ENCODE measurements at regions not wholly inside any gene's neighbourhood (a gene's known extent, or its start where the extent isn't known, plus 50 kb on each side); places are given as distances from the start of the nearest gene placed in this dataset.

DNA sequence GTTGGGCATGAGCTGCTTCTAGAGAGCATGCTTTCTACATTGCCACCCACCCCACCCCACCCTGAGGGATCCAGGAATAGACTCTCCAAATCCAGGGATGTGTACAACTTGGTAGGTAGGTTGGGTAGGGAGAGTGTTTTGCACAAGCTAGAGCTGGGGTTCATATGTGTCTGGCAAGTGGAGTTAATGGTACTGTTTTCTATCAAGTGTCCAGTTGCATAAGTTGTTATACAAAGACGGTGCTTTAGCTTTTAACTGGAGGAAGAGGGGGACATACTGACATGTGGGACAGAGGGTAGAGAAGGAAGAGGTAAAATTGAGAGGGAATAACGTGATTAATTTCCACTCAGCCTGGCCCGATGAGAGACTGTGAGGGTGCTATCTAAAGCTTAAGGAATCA is 51.0 kb upstream of the TNC start:
- DNase-seq: no peak

DNA sequence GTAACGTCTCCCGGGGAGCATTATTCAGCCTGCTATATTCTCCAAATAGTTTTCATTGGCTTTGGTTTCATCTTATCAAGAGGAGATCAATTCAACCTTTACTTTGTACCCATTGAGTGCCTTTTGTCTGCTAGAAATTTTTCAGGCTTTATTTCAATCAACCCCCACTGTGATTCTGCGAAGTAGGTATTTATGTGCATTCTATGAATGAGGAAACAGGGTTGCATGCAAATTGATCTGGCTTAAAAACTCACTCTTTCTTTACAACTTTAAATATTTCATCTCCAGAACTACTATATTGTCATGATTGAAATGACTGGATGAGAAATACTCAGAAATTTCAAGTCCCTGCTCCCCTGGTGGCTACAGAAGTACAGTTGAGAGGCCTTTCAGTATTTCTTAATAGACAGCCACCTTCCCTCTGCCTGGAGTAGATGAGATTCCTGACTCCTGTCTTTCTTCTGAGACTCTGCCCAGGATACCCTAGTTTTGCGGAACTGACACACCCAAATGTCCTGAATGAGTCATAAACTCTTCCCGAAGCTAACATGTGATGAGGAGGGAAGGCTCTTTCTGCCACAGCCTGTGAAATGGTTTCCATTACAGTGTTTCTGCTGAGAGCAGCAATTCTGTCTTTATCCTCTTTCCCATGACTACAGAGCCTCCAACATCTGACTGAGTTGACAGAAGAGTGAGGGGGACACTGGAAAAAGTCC is 52.6 kb upstream of the TNC start:
- no peak for DNase-seq

DNA sequence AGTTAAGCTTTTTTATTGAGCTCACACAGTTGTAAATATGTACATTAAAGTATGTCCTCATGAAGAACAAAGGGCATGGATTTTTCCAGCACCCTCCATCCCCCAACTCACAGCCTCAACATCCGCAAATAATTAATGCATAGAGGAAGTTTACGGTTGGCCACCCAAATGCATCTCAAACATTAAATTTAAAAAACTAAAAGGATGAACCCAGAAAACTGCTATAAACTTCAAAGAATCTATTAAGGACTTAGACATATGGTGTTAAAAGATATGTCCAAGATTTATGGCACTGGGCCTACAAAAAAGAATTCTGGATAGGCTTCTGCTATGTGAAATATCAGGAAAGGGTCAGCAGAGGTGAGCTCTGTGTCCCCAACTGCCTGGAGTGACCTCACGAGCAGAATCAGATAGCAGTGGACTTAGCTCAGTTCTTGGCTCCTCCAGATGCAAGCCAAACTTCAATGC is 54.0 kb upstream of the TNC start:
- no peak for DNase-seq

DNA sequence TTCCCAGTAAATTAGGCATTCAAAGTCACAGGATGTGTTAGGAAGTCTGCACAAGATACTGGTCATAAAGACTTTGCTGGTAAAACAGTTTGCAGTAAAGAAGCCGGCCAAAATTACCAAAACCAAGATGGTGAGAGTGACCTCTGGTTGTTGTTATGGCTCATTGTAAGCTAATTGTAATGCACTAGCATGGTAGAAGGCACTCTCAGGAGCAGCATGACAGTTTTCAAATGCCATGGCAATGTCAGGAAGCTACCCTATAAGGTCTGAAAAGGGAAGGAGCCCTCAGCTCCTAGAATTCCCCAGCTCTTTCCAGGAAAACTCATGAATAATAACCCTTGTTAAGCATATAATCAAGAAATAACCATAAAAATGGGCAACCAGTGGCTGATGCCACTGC is 64.3 kb upstream of the TNC start:
- DNase-seq: no peak

DNA sequence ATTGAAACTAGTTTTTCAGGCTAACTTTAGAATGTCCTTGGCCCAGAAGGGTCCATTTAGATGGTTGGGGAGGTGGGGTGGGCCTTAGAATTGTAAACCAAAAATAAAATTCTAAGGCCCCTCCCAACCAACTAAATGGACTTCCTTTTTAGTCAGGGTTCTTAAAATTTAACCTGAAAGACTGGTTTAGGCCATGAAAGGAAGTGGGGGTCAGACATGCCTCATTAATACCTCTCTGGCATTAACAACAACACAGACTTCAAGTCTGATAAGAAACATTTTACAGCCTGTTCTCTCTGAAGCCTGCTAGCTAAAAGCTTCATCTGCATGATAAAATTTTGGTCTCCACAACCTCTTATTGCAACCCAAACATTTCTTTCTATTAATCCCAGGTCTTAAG is 65.5 kb upstream of the TNC start:
- no peak for DNase-seq

DNA sequence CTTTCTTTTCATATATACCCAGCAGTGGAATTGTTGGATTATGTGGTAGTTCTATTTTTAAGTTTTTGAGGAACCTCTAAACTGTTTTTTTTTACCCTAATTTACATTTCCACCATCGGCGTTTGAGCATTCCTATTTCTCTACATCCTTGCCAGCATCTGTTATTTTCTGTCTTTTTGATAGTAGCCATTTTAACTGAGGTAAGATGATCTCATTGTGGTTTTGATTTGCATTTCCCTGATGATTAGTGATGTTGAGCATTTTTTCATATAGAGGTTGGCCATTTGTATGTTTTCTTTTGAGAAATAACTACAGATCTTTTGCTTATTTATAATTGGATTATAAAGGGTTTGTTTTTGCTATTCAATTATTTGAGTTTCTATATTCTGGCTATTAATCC is 71.7 kb upstream of the TNC start:
- no peak for DNase-seq

DNA sequence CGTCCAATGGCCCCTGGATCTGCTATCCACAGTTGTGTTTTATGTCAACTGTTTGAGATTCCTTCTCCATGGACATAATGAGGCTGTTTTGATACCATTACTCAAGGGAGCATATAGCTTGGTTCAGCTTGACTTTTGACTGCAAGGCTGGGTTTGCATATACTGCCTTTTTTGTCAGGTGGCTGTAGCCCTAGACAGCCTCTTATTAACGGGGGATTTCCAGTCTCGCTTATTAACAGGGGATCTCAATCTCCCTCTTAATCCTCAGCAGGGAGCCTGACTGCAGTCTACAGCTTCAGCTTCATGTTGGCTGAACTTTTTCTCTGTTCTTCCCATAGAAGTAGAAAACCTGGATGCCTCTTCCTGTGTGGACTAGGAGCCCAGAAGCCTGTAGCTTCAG is 73.7 kb upstream of the TNC start:
- no peak for DNase-seq

DNA sequence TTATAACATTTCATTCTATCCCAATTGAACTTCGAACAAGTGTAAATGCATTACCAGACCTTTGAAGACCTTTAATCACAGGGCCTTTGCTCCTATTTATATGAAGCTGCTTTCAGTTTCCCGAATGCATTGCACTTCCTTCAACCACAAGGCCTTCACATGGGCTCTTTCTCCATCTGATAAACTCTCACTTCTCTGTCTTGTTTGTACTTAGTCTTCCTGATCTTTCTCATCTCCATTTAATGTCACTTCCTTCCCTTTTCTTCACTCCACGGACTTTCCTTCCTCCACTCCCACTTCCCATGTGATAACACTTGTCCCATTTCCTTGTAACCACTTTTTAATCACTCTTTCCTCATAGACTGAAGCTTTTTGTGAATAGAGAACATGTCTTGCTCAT is 74.3 kb upstream of the TNC start:
- no peak for DNase-seq

DNA sequence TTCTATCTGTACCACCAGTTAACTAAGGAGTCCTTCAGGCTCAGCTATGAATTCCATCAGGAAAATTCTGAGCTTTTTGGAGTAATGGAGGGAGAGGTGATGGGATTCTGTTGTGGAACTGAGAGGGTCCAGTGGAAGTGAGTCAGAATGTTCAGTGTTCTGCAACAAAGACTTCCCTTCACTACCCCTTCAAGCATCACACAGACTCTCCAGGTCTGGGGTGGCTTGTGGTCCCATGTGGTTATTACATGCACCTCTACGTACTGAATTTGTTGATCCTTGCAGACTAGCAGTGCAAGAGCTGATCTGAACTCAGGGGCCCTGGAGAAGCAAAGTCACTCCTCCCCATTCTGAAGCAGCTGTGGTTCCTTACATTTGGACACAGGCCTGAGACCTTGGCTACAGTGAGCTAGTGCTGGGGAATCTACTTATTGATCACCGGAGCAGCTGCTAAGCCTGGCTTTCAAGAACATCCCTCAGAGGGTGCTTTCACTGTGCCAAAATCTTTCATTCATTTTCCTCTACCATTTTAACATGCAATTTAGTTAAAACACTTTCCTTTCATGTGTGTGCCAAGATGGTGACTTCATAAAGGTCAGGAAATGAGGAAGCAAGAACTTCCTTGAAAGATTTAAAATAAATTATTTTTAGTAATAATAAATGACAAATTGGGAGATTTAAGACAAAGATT is 75.0 kb upstream of the TNC start:
- no peak for DNase-seq

DNA sequence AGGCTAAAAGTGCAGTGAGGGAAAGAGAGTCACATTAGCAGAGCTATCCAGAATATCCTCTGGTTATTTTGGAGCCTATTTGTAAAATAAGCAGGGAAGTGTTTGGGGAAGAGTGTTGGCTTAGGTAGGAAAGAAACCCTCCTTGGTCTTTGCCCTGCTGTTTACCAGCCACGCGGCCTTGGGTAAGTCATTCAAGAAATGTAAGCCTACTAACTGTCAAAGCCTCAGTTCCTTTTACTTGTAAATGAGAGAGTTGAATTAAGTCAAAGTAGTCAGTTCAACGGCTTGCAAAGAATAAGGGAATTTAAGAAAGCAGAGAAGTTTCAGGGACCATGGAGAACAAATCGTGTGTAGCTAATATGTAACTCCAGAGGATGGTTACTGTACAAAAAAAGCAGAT is 75.8 kb upstream of the TNC start:
- no peak for DNase-seq

DNA sequence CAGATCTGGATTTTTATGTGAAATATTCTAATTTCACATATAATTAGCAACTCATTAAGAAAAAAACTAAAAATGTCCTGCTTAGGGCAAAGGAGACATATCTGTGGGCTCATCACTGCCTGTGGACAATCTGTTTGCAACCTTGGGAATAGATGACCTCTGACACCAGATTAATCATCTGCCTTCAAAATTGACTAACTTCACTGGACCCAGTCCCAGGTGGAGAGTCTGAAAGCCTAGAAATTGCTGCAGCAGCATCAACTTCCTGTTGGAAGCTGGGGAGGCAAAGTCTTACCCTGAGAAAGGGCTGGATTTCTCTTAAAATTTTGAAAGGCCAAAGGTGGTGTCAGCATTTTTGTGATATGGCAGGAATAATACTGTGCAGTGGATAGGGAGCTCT is 76.3 kb upstream of the TNC start:
- no peak for DNase-seq

DNA sequence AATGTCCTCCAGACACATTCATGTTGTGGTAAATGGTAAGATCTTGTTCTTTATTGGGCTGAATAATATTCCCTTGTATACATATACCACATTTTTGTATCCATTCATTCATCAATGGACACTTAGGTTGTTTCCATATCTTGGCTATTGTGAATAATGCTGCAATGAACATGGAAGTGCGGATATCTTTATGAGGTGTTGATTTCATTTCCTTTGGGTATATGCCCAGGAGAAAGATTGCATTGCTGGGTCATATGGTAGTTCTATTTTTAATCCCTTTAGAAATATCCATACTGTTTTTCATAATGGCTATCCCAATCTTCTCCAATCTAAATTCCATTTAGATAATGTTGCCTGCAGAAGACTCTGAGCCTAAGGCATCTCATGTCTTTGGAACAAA is 78.0 kb upstream of the TNC start:
- DNase-seq: no peak

DNA sequence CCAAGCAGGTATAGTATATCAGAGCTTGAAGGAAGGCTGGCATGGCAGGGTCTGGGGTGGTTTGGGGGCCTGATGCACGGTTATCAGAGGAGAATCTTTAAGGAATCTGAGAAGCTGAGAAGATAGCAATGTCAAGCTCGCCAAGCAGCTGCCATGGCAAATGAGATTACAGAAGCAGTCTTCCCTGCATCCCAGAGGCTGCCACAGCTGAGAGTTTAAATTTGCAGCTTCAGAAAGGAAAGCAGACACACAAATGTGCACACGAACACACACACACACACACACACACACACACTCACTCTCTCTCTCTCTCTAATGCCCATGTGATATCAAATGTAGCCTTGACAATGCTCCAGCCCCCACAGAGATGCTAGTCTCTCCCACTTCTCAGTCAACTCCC is 79.0 kb upstream of the TNC start:
- DNase-seq: no peak

DNA sequence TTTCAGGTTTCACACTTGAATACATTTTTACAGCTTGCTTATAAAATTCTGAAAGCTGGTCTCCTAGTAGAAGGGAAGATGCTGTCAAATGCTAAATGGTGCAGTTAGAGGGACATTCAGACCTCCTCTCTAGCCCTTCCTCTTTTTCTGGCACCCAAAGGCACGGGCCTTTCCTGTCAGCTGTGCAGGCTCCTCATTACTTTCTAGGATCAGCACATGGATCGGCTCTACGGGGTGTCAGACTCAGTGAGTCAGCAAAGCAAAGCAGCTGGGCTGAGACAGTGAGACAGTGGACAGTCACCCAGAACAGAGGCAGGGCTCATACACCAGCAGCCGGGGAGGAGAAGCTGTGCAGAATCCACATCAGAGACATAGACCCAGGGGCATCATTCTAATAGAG is 80.0 kb upstream of the TNC start:
- no peak for DNase-seq

DNA sequence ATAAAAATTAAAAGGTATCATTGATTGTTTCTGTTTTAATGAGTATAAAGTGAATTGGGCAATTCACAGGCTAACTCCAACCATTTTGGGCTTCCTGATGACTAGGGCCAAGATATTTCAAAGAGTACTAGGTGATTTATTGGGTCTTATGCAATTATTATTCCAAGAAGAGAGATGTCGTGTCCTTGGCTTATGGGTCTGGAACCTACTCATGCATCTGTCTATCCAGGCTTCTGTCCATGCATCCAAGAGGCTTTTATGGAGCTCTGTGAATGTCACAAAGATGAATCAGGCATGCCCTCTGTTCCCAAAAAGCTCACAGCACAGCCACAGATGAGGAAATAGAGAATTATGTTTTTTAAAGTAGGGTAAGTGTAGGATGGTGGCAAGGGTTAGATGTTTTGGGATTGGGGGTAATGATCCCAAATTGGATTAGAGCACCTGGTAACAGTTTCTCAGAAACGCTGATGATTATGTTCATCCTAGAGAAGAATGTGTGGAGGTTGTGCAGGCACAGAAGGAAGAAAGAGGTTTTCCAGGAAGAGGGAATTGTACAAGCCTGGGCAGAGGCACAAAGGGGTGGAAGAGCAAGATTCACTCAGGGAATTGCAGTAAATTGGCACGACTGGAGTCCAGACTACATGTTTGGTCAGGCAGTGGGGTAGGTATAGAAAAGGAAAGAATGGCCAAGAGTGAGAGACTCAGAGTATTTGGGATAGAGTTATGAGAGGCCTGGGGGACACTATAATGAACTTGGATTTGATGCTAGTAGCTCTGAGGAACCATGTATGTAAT is 83.0 kb upstream of the TNC start:
- no peak for DNase-seq

DNA sequence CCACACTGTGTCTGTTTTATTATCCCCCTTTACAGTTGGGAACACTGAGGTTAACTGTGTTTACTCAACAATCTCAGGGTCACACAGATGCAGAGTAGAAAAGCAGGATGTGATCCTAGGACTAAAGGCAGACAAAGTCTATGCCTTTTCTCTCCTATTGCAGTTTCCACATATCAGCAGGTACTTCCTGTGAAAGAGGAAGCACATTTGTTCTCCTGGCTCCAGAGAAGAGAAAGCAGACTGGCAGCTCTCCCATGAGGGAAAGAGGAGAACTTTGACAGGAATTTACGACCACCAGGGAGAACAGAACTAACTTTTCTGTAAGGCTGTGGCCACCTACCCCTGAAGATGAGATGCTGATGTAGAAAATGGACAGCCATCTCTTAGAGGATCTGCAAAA is 84.2 kb upstream of the TNC start:
- no peak for DNase-seq

DNA sequence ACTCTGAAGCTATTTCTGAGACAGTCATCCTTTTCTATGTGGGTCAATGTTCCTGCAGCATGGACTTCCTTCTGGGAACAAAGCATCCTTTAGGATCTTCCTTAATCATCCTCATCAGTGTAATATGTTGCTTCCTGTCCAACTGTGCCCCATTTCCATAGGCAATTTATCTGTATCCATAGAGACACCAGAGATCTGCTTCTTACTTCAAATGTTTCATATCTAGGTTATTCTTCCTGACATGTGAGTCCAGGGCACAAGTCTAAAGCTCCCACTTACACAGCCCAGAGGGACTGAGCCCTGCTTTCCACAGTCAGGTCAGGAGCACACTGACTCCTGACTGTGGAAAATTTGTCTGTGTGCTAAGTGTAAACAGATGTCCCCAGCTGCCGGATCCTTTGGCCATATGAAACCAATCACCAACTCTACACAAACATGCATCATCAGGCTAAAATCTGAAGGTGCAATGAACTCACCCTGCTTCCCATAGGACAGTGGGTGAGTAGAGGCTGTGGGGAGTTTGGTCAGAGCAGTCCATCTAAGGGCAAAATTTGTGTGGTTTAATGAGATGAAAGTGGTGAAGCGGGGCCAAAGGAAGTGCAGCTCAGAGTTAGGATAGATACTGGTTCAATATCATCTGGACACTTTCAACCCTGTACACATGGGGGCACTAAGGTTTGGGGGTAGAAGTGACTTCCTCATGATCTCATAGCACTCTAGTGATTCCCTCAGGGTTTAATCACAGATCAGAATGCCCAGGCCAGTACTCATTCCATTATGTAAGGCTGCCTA is 85.2 kb upstream of the TNC start:
- no peak for DNase-seq

DNA sequence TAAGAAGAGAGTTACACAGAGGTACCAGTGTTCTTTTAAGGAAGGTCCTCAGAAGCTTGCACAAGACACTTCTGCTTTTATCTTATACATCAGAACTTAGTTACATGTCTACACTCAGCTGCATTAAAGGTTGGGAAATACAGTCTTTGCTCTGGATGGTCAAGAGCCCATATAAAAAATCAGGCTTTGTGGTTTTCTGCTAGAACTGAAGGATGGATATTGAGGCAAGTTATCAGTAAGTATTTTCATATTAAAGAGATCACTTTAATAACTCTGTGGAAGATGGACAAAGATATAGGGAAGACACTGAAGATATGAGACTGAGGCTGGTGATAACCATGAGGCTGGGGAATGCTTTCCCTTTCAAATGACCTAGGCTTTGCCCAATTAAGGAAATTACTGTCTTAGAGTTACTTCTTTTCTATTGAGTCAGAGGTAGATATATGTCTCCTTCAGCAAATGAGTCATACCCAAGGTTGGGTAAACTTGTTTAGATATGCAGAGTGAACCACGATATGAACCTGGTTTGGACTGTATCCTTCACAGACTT is 87.0 kb upstream of the TNC start:
- DNase-seq: no peak

DNA sequence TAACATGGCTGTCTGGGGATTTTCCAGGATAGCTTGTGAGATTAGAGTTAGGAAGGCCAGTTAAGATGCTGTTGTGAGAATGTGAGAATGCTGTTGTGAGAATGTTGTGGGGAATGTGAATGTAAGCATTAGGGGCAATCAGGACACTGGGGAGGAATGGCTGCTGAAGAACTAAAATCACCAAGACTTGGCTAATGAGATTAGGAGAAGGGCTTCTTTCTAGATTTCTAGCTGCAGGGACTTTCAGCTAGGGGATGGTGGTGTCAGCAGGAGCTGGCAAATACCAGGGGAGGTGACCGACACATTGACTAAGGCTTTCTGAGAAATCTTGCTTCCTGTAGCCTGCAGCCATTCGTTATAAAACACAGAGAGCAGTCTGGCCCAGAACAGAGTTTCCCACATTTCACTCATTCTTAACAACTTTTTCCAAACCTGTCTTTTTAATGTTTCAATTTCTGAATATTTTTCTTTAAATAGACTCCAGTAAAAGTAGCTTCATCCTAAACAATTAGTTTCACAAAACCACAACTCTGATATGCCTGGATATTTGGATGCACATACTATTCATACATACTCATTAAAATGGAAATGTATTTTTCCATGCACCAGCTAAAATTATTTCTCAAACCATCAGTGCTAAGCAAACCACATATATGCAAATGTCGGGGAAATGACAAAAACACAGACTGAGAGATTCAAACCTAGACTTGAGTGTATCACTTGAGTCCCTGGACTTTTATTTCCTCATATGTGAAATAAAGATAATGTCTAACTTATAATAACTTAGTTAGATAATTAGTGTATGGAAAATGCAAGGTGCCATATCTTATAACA is 89.3 kb upstream of the TNC start:
- DNase-seq: no peak

DNA sequence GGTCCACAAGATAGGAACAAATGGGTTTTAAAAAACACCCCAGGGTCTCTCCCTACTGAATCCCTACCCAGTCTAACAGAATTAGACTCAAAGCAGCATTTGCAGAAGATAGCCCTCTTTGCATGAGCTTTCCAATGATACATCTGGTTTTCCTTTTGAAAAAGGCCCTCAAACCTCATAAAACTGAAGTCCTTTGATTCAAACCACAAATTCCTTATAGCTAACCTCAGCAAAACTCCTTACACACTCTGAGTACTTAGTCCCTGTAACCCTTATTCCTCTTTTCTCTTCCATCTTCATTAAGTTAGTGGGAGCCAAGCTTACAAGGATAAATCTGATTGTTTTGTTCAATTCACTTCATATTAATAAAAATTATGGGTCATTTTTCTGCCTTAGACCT is 90.5 kb upstream of the TNC start:
- no peak for DNase-seq

DNA sequence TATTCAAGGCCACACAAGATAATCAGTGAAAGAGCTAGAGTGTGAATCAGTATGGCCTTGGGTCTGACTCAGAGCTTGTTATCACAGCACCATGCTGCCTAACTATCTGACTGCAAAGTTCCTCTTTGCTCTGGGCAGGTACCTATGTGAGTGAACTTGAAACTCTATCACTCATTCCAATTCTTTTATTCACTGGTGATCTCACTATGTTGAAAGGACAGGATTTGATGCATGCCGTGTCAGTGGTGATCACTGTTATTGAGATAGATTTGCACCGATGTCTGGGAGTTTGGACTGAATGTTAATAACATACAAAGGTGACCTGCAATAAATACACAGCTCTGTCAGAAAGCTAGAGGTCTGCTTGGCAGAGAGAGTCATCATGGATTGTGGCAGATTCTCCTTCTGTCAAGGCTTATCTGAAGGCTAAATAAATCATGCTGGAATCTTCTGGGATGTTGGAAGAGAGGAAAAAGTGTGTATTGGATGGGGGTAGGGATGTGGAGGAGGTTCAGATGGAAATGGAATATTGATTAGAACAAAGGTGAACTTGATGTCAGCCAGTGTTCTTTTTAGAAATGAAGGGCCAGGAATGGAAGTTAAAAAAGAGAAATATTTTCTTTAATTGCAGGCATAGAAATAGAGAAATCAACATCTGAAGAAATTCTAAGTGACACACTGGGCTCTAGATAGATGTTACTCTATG is 91.8 kb upstream of the TNC start:
- no peak for DNase-seq
